ENCODE measurements at regions not wholly inside any gene's neighbourhood (a gene's known extent, or its start where the extent isn't known, plus 50 kb on each side); places are given as distances from the start of the nearest gene placed in this dataset.

GRCh38 chr10:61605221-61605620 is 57.5 kb upstream of the CABCOCO1 start:
- Histone ChIP-seq H3K27me3 (no peaks in the 10 kb centered on the region), H3K36me3 (no peaks in the 10 kb centered on the region), H3K4me3 (no peak overlapping the region), H3K4me1 (no peaks in the 10 kb centered on the region), H3K27ac (no peak overlapping the region), H3K9me3 (no peaks in the 10 kb centered on the region)
- TF ChIP-seq, protein P1, sequence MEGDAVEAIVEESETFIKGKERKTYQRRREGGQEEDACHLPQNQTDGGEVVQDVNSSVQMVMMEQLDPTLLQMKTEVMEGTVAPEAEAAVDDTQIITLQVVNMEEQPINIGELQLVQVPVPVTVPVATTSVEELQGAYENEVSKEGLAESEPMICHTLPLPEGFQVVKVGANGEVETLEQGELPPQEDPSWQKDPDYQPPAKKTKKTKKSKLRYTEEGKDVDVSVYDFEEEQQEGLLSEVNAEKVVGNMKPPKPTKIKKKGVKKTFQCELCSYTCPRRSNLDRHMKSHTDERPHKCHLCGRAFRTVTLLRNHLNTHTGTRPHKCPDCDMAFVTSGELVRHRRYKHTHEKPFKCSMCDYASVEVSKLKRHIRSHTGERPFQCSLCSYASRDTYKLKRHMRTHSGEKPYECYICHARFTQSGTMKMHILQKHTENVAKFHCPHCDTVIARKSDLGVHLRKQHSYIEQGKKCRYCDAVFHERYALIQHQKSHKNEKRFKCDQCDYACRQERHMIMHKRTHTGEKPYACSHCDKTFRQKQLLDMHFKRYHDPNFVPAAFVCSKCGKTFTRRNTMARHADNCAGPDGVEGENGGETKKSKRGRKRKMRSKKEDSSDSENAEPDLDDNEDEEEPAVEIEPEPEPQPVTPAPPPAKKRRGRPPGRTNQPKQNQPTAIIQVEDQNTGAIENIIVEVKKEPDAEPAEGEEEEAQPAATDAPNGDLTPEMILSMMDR (IDR thresholded peaks at IDR 0.05), result no peak
- intact Hi-C loops (cut with DNase I), result no loop called here
- no peak for DNase-seq
- no peak for ATAC-seq

DNA sequence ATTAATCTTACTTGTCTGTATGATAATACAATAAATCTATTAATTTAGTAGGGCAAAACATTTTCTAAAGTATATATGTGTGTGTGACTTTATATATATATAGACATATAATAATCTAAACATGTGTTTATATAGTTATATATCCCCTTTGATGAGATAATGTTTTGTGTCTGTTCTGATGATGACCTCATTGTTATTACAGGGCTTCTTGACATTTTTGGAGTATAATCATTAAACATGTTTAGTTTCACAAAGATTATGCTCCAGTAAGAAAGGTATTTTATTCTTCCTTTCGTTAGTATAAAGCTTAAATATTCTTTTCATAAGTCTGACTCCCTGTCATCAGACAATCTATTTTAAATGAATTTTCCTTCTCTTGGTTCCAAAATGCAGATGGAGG is 62.3 kb upstream of the CABCOCO1 start:
- ATAC-seq (no peak), DNase-seq (no peak)
- Histone ChIP-seq H3K4me1 (no peaks in the 10 kb centered on the region), H3K27ac (no peak overlapping the region), H3K4me3 (no peak overlapping the region), H3K27me3 (no peaks in the 10 kb centered on the region), H3K36me3 (no peaks in the 10 kb centered on the region), H3K9me3 (no peaks in the 10 kb centered on the region)
- TF ChIP-seq, protein P1 (IDR thresholded peaks at IDR 0.05), result no peak
- intact Hi-C loops (cut with DNase I), result no loop called here

DNA sequence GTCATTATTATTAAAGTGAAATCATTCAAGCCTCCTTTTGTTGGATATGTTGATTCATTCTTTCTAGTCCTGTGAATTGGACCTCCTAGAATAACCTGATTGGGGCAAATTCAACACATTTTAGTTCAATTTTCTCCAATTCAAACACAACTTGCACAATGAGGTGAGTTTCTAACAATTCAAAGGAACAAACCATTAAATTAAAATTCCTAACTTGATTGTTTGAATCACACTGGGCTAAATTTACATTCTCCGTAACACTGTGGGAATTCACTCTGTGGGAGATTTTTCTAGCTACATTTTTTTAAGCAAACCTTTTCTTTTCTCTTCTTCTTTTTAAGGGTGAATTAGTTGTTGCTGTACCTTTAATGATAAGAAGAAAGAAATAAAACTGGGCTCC is 68.3 kb upstream of the CABCOCO1 start:
- DNase-seq, result no peak
- Histone ChIP-seq H3K4me3 (no peak overlapping the region), H3K9me3 (no peaks in the 10 kb centered on the region), H3K27ac (no peak overlapping the region), H3K36me3 (no peaks in the 10 kb centered on the region), H3K4me1 (no peaks in the 10 kb centered on the region), H3K27me3 (no peaks in the 10 kb centered on the region)
- TF ChIP-seq, protein P1 (IDR thresholded peaks at IDR 0.05), result no peak
- intact Hi-C loops (cut with DNase I), result no loop called here
- ATAC-seq, result no peak

DNA sequence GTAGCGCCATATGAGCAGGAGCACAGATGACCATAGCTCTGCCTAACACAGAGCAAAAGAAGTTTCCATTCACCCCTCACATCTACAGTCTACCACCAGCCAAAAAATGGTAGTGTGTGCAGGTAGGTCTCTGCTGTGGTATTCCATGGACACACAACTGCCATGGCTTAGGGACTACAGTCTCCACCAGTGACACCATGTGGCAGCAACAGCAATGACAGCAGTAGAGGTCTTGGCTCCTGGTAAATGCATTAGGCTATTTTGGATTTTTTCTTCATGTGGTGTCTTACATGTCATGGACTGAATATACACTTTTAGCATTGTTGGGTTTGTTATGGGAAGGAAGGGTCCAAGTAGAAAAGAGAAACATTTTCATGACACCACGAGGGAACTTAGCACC is 70.1 kb upstream of the CABCOCO1 start:
- intact Hi-C loops (cut with DNase I), result no loop called here
- no peaks in the 10 kb centered on the region for H3K4me1 ChIP-seq
- H3K9me3 ChIP-seq, result no peaks in the 10 kb centered on the region
- TF ChIP-seq, protein P1 (IDR thresholded peaks at IDR 0.05), result peak; percentile 34
- no peaks in the 10 kb centered on the region for H3K27me3 ChIP-seq
- DNase-seq (no peak), ATAC-seq (peak; percentile 71)
- no peak overlapping the region for H3K27ac ChIP-seq
- H3K4me3 ChIP-seq, result no peak overlapping the region
- H3K36me3 ChIP-seq, result no peaks in the 10 kb centered on the region

DNA sequence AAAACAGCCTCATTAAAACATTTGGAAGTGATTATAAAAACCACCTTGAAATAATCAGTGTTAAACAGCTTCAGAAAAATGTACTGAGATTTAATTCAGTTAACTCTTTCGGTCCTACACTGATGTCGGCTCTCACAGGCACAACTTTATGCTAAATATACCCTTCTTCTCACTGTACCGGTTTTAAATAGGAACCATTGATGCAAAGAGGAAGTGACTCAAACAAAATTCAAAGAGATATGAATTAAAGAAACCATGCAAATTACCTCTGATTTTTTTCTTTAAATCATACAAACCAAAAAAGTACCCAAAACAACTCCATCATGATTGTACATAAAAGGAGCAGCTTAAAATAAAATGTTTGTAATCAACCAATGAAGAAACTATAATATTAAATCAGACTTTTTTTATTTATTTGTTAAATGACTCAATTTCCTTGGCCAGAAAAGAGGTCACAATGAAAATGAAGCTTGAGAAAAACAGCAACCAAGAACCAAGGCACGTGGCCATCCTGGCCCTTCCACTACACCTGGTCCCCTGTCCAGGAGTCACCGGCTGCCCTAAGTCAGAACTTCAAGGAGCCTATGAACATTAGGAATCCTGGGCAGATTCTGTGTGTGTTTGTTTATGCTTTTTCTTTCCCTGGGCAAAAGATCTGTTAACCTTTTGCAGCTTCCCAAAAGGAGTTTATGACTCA is 73.0 kb upstream of the CABCOCO1 start:
- Histone ChIP-seq H3K27ac (no peak overlapping the region), H3K27me3 (no peaks in the 10 kb centered on the region), H3K4me3 (no peak overlapping the region), H3K9me3 (no peaks in the 10 kb centered on the region), H3K36me3 (no peaks in the 10 kb centered on the region), H3K4me1 (no peaks in the 10 kb centered on the region)
- no peak for ATAC-seq
- TF ChIP-seq, protein P1 (IDR thresholded peaks at IDR 0.05), result no peak
- DNase-seq, result no peak
- intact Hi-C loops (cut with DNase I), result no loop called here

DNA sequence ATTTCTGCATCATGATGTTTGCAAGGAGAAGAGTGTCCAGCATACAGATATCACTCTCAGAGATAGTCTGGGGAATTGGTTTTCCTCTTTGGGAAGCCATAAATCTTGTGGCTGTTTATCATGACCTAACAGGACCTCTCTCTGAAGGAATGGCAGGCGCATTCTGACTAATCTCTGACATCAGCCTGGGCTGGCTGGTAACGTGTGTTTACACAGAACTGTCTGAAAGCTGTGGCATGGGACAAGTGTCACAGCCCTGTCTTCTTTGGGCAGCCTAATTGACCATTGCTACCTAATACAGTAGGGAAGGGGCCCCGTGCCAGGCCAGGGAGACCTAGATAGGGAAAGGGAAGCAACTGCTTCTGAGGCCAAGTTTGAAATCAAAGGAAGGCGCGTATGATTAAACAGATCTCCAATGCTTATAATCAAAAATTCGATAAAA is 73.9 kb upstream of the CABCOCO1 start:
- intact Hi-C loops (cut with DNase I), result no loop called here
- no peak overlapping the region for H3K4me3 ChIP-seq
- ATAC-seq (peak; percentile 16), DNase-seq (no peak)
- no peaks in the 10 kb centered on the region for H3K27me3 ChIP-seq
- no peaks in the 10 kb centered on the region for H3K36me3 ChIP-seq
- no peak overlapping the region for H3K27ac ChIP-seq
- no peaks in the 10 kb centered on the region for H3K9me3 ChIP-seq
- no peaks in the 10 kb centered on the region for H3K4me1 ChIP-seq
- TF ChIP-seq, protein P1 (IDR thresholded peaks at IDR 0.05), result no peak

All from upper lobe of right lung (tissue), 1 donor.